Progenitor cell of endocrine pancreas (in vitro differentiated cells): ENCODE measurements at regions not wholly inside any gene's neighbourhood (a gene's known extent, or its start where the extent isn't known, plus 50 kb on each side); places are given as distances from the start of the nearest gene placed in this dataset.
"Not testable (repeated sequence)": the region's sequence is repeated elsewhere in the genome, so short reads cannot be mapped to it uniquely, and the experiment has no call there.

Experiments
- DNase-seq: peaks from one replicate; pipeline ENCODE4 v3.0.0; 2021; ENCODE audit warnings: low spot score; ENCODE audit not compliant: unreplicated experiment
- H3K27ac Mint-ChIP-seq: 2 replicates; pipeline ENCODE4 v1.8.0; 2021; ENCODE audit warnings: mild to moderate bottlenecking, moderate library complexity, mixed read lengths
- H3K27me3 Mint-ChIP-seq: 2 replicates; pipeline ENCODE4 v1.8.0; 2021; ENCODE audit warnings: mixed read lengths
- H3K36me3 Mint-ChIP-seq: 2 replicates; pipeline ENCODE4 v1.8.0; 2022; ENCODE audit warnings: mixed read lengths; ENCODE audit not compliant: insufficient read depth
- H3K4me1 Mint-ChIP-seq: 2 replicates; pipeline ENCODE4 v1.8.0; 2021; ENCODE audit warnings: low read depth, mixed read lengths
- H3K4me3 Mint-ChIP-seq: 2 replicates; pipeline ENCODE4 v1.8.0; 2021; ENCODE audit warnings: low read depth, mild to moderate bottlenecking, moderate library complexity, mixed read lengths
- H3K9me3 Mint-ChIP-seq: 2 replicates; pipeline ENCODE4 v1.8.0; 2021; ENCODE audit warnings: low read depth, mixed read lengths
- CTCF ChIP-seq: fragments of 200-600 bp; sonication (generic); IDR thresholded peaks from one replicate; pipeline ENCODE4 v1.5.0; 2021; ENCODE audit warnings: antibody characterized with exemption, mild to moderate bottlenecking; ENCODE audit not compliant: unreplicated experiment

GRCh38 chr2:192515937-192516336, 321.2 kb upstream of the TMEFF2 start:
- DNase-seq, result no peak
- no peak for TF ChIP-seq CTCF
- H3K4me3 Mint-ChIP-seq, result no peak overlapping the region
- H3K36me3 Mint-ChIP-seq, result no peaks in the 10 kb centered on the region
- H3K27ac Mint-ChIP-seq, result no peak overlapping the region
- H3K4me1 Mint-ChIP-seq, result no peaks in the 10 kb centered on the region
- no peaks in the 10 kb centered on the region for H3K9me3 Mint-ChIP-seq
- H3K27me3 Mint-ChIP-seq, result no peaks in the 10 kb centered on the region

- no peaks in the 10 kb centered on the region for H3K27me3 Mint-ChIP-seq
- DNase-seq, result no peak
- no peak overlapping the region for H3K27ac Mint-ChIP-seq
- TF ChIP-seq CTCF, result no peak
- H3K4me3 Mint-ChIP-seq, result no peak overlapping the region
- no peaks in the 10 kb centered on the region for H3K4me1 Mint-ChIP-seq
- H3K36me3 Mint-ChIP-seq, result no peaks in the 10 kb centered on the region
- peaks cover 4% of the 10 kb centered on the region for H3K9me3 Mint-ChIP-seq
These were observed 318.8 kb upstream of the TMEFF2 start for GRCh38 chr2:192513575-192513974.

GRCh38 chr2:192507836-192508450, 313.2 kb upstream of the TMEFF2 start:
- not testable (repeated sequence) for H3K4me3 Mint-ChIP-seq, H3K36me3 Mint-ChIP-seq, H3K27me3 Mint-ChIP-seq, DNase-seq, H3K4me1 Mint-ChIP-seq, H3K27ac Mint-ChIP-seq
- H3K9me3 Mint-ChIP-seq, result peaks cover 20% of the 10 kb centered on the region

GRCh38 chr2:192500550-192501200, 305.9 kb upstream of the TMEFF2 start:
- Mint-ChIP-seq H3K4me3 (no peak overlapping the region), H3K27me3 (no peaks in the 10 kb centered on the region), H3K4me1 (no peaks in the 10 kb centered on the region), H3K36me3 (no peaks in the 10 kb centered on the region), H3K9me3 (no peaks in the 10 kb centered on the region), H3K27ac (no peak overlapping the region)
- no peak for DNase-seq
- TF ChIP-seq CTCF, result no peak

- Mint-ChIP-seq H3K9me3 (no peaks in the 10 kb centered on the region), H3K36me3 (no peaks in the 10 kb centered on the region), H3K27me3 (no peaks in the 10 kb centered on the region), H3K4me3 (no peak overlapping the region), H3K4me1 (no peaks in the 10 kb centered on the region), H3K27ac (no peak overlapping the region)
- no peak for TF ChIP-seq CTCF
- no peak for DNase-seq
These were observed 304.7 kb upstream of the TMEFF2 start for GRCh38 chr2:192499476-192499875.

- DNase-seq, result no peak
- Mint-ChIP-seq H3K4me1 (no peaks in the 10 kb centered on the region), H3K36me3 (no peaks in the 10 kb centered on the region), H3K27me3 (no peaks in the 10 kb centered on the region), H3K9me3 (no peaks in the 10 kb centered on the region), H3K27ac (no peak overlapping the region), H3K4me3 (no peak overlapping the region)
- no peak for TF ChIP-seq CTCF
These were observed 304.0 kb upstream of the TMEFF2 start for GRCh38 chr2:192498747-192499146.

- peaks cover 10% of the 10 kb centered on the region for H3K9me3 Mint-ChIP-seq
- H3K4me1 Mint-ChIP-seq, H3K4me3 Mint-ChIP-seq, H3K27ac Mint-ChIP-seq, H3K27me3 Mint-ChIP-seq, H3K36me3 Mint-ChIP-seq, DNase-seq: not testable (repeated sequence)
These were observed 293.4 kb upstream of the TMEFF2 start for GRCh38 chr2:192488158-192488557.
